T-cell (primary cell): ENCODE measurements at regions not wholly inside any gene's neighbourhood (a gene's known extent, or its start where the extent isn't known, plus 50 kb on each side); places are given as distances from the start of the nearest gene placed in this dataset.
A peak's percentile ranks its signal among the peaks of the same experiment; 100 is the strongest.

Source experiments
- ATAC-seq, 4 experiments: fragments of 200-7000 bp in 3 of 4; fragments of 150-1000 bp in 1 of 4; cut with Tn5 transposase; replicated peaks in 1 of 4; 1 replicate in 3 of 4; 2 replicates in 1 of 4; pipeline ENCODE4 v1.10.0; 2021; ENCODE audit warnings: moderate library complexity in 3 of 4, mild to moderate bottlenecking in 2 of 4, moderate number of reproducible peaks in 1 of 4
- CTCF ChIA-PET, 2 donors: fragments of 300-600 bp; sonication (Branson Sonifier 250); formaldehyde crosslinking; loops; one replicate each; lab custom pipeline; 2022; ENCODE audit warnings: antibody characterized with exemption in 2 of 2; lab: Charles Lee
- POLR2A ChIA-PET, 2 donors: fragments of 300-600 bp; sonication (Branson Sonifier 250); formaldehyde crosslinking; loops; one replicate each; lab custom pipeline; 2022; ENCODE audit warnings: antibody characterized with exemption in 2 of 2; lab: Charles Lee
- DNase-seq, 35 experiments: peaks; one replicate each; pipeline versions ENCODE4 v3.0.0 to v3.0.0-alpha.2; 2013 to 2023
- H3K27ac ChIP-seq: one replicate; pipeline ENCODE4 v1.5.1; 2013; ENCODE audit warnings: low read length
- H3K27me3 ChIP-seq, 2 experiments: replicated peaks in 1 of 2; 1 replicate in 1 of 2; 2 replicates in 1 of 2; pipeline versions ENCODE4 v1.6.1 to v1.7.0; 2013; ENCODE audit warnings: low read length in 1 of 2, mixed read lengths in 1 of 2; ENCODE audit not compliant: control insufficient read depth in 2 of 2, insufficient read depth in 2 of 2; ENCODE audit errors: extremely low read depth in 1 of 2
- H3K36me3 ChIP-seq, 2 donors: 1 replicate in 1 of 2; 2 replicates in 1 of 2; pipeline versions ENCODE4 v1.6.1 to v1.7.0; 2013; ENCODE audit warnings: low read length in 1 of 2; ENCODE audit not compliant: control insufficient read depth in 2 of 2, insufficient read depth in 1 of 2; ENCODE audit errors: extremely low read depth in 1 of 2
- H3K4me1 ChIP-seq, 2 experiments: 1 replicate in 1 of 2; 2 replicates in 1 of 2; pipeline versions ENCODE4 v1.6.1 to v1.7.0; 2013; ENCODE audit warnings: low read length in 2 of 2, mixed read lengths in 1 of 2; ENCODE audit not compliant: insufficient read depth in 2 of 2, control insufficient read depth in 1 of 2; ENCODE audit errors: extremely low read depth in 1 of 2
- H3K4me3 ChIP-seq, 2 donors: 1 replicate in 1 of 2; 2 replicates in 1 of 2; pipeline versions ENCODE4 v1.5.1 to v1.7.0; 2013; ENCODE audit warnings: mild to moderate bottlenecking in 2 of 2, low read length in 1 of 2, moderate library complexity in 1 of 2; ENCODE audit not compliant: control insufficient read depth in 1 of 2; ENCODE audit errors: extremely low read depth in 1 of 2
- H3K9me3 ChIP-seq: 2 replicates; pipeline ENCODE4 v1.7.0; 2013
- H3K27ac Mint-ChIP-seq, 2 donors: one replicate each; pipeline ENCODE4 v1.8.0; 2020 to 2021; ENCODE audit warnings: mild to moderate bottlenecking in 2 of 2, mixed read lengths in 2 of 2
- H3K27me3 Mint-ChIP-seq, 2 donors: one replicate each; pipeline ENCODE4 v1.8.0; 2021 to 2022; ENCODE audit warnings: mixed read lengths in 2 of 2
- H3K36me3 Mint-ChIP-seq: one replicate; pipeline ENCODE4 v1.8.0; 2021; ENCODE audit warnings: mixed read lengths
- H3K4me1 Mint-ChIP-seq, 3 donors: one replicate each; pipeline ENCODE4 v1.8.0; 2020 to 2022; ENCODE audit warnings: mixed read lengths in 3 of 3, mild to moderate bottlenecking in 1 of 3
- H3K4me3 Mint-ChIP-seq, 3 donors: one replicate each; pipeline ENCODE4 v1.8.0; 2020 to 2022; ENCODE audit warnings: mild to moderate bottlenecking in 3 of 3, mixed read lengths in 3 of 3, moderate library complexity in 3 of 3
- H3K9me3 Mint-ChIP-seq, 3 donors: one replicate each; pipeline ENCODE4 v1.8.0; 2020 to 2022; ENCODE audit warnings: mixed read lengths in 3 of 3
- WGBS: methylation state at CpG from one replicate; pipeline ENCODE4 v1.1.5; 2013; ENCODE audit warnings: missing lambda C conversion rate; ENCODE audit not compliant: insufficient coverage; 5-methylcytosine and 5-hydroxymethylcytosine counted together

- 75% methylated on average over 3 of the region's 6 CpGs for WGBS
- CTCF ChIA-PET: interaction anchor here (0.6 to 1.5 kb wide), 5 partner anchors 13 to 160 kb away, joined by 3 to 4 read pairs (median 3); no protein-coding TSS in a partner anchor
Measured at GRCh38 chr7:12475362-12476063, 71.8 kb upstream of the VWDE start.

GRCh38 chr7:12477620-12478019, 74.0 kb upstream of the VWDE start:
- no peak overlapping the region for H3K27ac Mint-ChIP-seq
- no peaks in the 10 kb centered on the region for H3K27me3 Mint-ChIP-seq
- H3K36me3 Mint-ChIP-seq: no peaks in the 10 kb centered on the region

More at GRCh38 chr7:12475362-12476063, 71.8 kb upstream of the VWDE start:
- Mint-ChIP-seq H3K36me3 (no peaks in the 10 kb centered on the region), H3K27ac (no peak overlapping the region), H3K4me1 (no peaks in the 10 kb centered on the region), H3K27me3 (no peaks in the 10 kb centered on the region), H3K9me3 (no peaks in the 10 kb centered on the region), H3K4me3 (no peak overlapping the region)
- DNase-seq (no peak), ATAC-seq (no peak)
- Histone ChIP-seq H3K36me3 (no peaks in the 10 kb centered on the region), H3K27me3 (no peaks in the 10 kb centered on the region), H3K9me3 (no peaks in the 10 kb centered on the region), H3K4me3 (no peak overlapping the region), H3K27ac (no peak overlapping the region), H3K4me1 (no peaks in the 10 kb centered on the region)
- POLR2A ChIA-PET: no interaction called here

GRCh38 chr7:12481722-12482121, 78.1 kb upstream of the VWDE start:
- CTCF ChIA-PET: interaction anchor here in 1 of 2 donors (0.9 kb wide), 1 partner anchor 23 kb away, joined by 3 read pairs; no protein-coding TSS in a partner anchor
- peaks cover 0 to 13% (median 7%) of the 10 kb centered on the region in 3 donors for H3K4me1 Mint-ChIP-seq
- Histone ChIP-seq H3K27me3 (no peaks in the 10 kb centered on the region), H3K4me3 (no peak overlapping the region), H3K27ac (no peak overlapping the region), H3K36me3 (no peaks in the 10 kb centered on the region), H3K4me1 (no peaks in the 10 kb centered on the region), H3K9me3 (no peaks in the 10 kb centered on the region)
- no peak for DNase-seq
- H3K27me3 Mint-ChIP-seq: no peaks in the 10 kb centered on the region
- peak overlapping the region; percentile 59 to 62 for H3K27ac Mint-ChIP-seq
- peak overlapping the region in 2 of 3 donors; percentile 55 for H3K4me3 Mint-ChIP-seq
- no peaks in the 10 kb centered on the region for H3K36me3 Mint-ChIP-seq
- POLR2A ChIA-PET: no interaction called here
- WGBS: no CpG with 5 or more reads among the region's 3 CpGs
- H3K9me3 Mint-ChIP-seq: no peaks in the 10 kb centered on the region
- no peak for ATAC-seq

More at GRCh38 chr7:12477620-12478019, 74.0 kb upstream of the VWDE start:
- Mint-ChIP-seq H3K9me3 (no peaks in the 10 kb centered on the region), H3K4me1 (peaks cover 0 to 11% (median 5%) of the 10 kb centered on the region in 3 donors), H3K4me3 (no peak overlapping the region)
- no peaks in the 10 kb centered on the region for H3K9me3 ChIP-seq
- H3K4me1 ChIP-seq: no peaks in the 10 kb centered on the region
- no peak overlapping the region for H3K27ac ChIP-seq
- POLR2A ChIA-PET: no interaction called here
- DNase-seq (no peak), ATAC-seq (no peak)
- H3K4me3 ChIP-seq: no peak overlapping the region
- H3K36me3 ChIP-seq: no peaks in the 10 kb centered on the region
- CTCF ChIA-PET: no interaction called here
- H3K27me3 ChIP-seq: no peaks in the 10 kb centered on the region
- no CpG with 5 or more reads among the region's 3 CpGs for WGBS

- H3K4me1 Mint-ChIP-seq: peaks cover 0 to 13% (median 7%) of the 10 kb centered on the region in 3 donors
- ATAC-seq: no peak
- no peak for DNase-seq
- H3K27ac ChIP-seq: no peak overlapping the region
- ChIA-PET POLR2A (no interaction called here), CTCF (interaction anchor here in 1 of 2 donors (1.2 kb wide), 2 partner anchors 26 to 28 kb away, joined by 3 to 4 read pairs; no protein-coding TSS in a partner anchor)
- H3K4me1 ChIP-seq: no peaks in the 10 kb centered on the region
- peaks cover 2 to 8% of the 10 kb centered on the region in 2 donors for H3K27me3 Mint-ChIP-seq
- no peaks in the 10 kb centered on the region for H3K9me3 ChIP-seq
- no peak overlapping the region for H3K4me3 ChIP-seq
- H3K27ac Mint-ChIP-seq: no peak overlapping the region
- H3K36me3 ChIP-seq: no peaks in the 10 kb centered on the region
- no CpG with 5 or more reads among the region's 2 CpGs for WGBS
- H3K36me3 Mint-ChIP-seq: no peaks in the 10 kb centered on the region
- H3K4me3 Mint-ChIP-seq: no peak overlapping the region
- no peaks in the 10 kb centered on the region for H3K9me3 Mint-ChIP-seq
- H3K27me3 ChIP-seq: no peaks in the 10 kb centered on the region
Measured at GRCh38 chr7:12485845-12486244, 82.2 kb upstream of the VWDE start.

GRCh38 chr7:12488341-12488740, 82.2 kb upstream of the SCIN start:
- H3K4me1 ChIP-seq: no peaks in the 10 kb centered on the region
- H3K27me3 ChIP-seq: no peaks in the 10 kb centered on the region
- H3K9me3 ChIP-seq: no peaks in the 10 kb centered on the region
- Mint-ChIP-seq H3K27me3 (peaks cover 2 to 8% of the 10 kb centered on the region in 2 donors), H3K36me3 (no peaks in the 10 kb centered on the region), H3K27ac (no peak overlapping the region), H3K9me3 (no peaks in the 10 kb centered on the region), H3K4me1 (no peaks in the 10 kb centered on the region), H3K4me3 (no peak overlapping the region)
- ATAC-seq (no peak), DNase-seq (no peak)
- CTCF ChIA-PET: interaction anchor here (0.6 to 1.7 kb wide), 7 partner anchors 28 to 1131 kb away, joined by 3 to 7 read pairs (median 3); no protein-coding TSS in a partner anchor
- no peak overlapping the region for H3K27ac ChIP-seq
- POLR2A ChIA-PET: no interaction called here
- no peaks in the 10 kb centered on the region for H3K36me3 ChIP-seq
- H3K4me3 ChIP-seq: no peak overlapping the region

- H3K27me3 Mint-ChIP-seq: peaks cover 2 to 8% of the 10 kb centered on the region in 2 donors
- Histone ChIP-seq H3K27ac (no peak overlapping the region), H3K4me3 (no peak overlapping the region), H3K9me3 (no peaks in the 10 kb centered on the region), H3K36me3 (no peaks in the 10 kb centered on the region), H3K27me3 (no peaks in the 10 kb centered on the region), H3K4me1 (no peaks in the 10 kb centered on the region)
- POLR2A ChIA-PET: interaction anchor here in 1 of 2 donors (0.6 kb wide), 1 partner anchor 56 kb away, joined by 3 read pairs; no protein-coding TSS in a partner anchor
- no peaks in the 10 kb centered on the region for H3K4me1 Mint-ChIP-seq
- ATAC-seq: no peak
- no peak overlapping the region for H3K27ac Mint-ChIP-seq
- no peaks in the 10 kb centered on the region for H3K9me3 Mint-ChIP-seq
- CTCF ChIA-PET: interaction anchor here (0.5 to 2.5 kb wide), 15 partner anchors 13 to 467 kb away, joined by 3 to 41 read pairs (median 4); no protein-coding TSS in a partner anchor
- H3K36me3 Mint-ChIP-seq: no peaks in the 10 kb centered on the region
- WGBS: no CpG with 5 or more reads among the region's 2 CpGs
- peak in 1 of 35 experiments; percentile 34 for DNase-seq
- H3K4me3 Mint-ChIP-seq: no peak overlapping the region
Measured at GRCh38 chr7:12490107-12490688, 80.3 kb upstream of the SCIN start.
